PC-3 (cell line): ENCODE measurements at regions not wholly inside any gene's neighbourhood (a gene's known extent, or its start where the extent isn't known, plus 50 kb on each side); places are given as distances from the start of the nearest gene placed in this dataset.

ENCODE experiments used
- EZH2 ChIP-seq: fragments of 300-600 bp; sonication (generic); IDR thresholded peaks from one replicate; pipeline ENCODE4 v1.6.1; 2017; ENCODE audit warnings: antibody characterized with exemption, mild to moderate bottlenecking, low read length; ENCODE audit not compliant: unreplicated experiment
- EZH2phosphoT487 ChIP-seq: fragments of 300-600 bp; sonication (generic); IDR thresholded peaks from 2 replicates; pipeline ENCODE4 v1.6.1; 2018; ENCODE audit warnings: mild to moderate bottlenecking, antibody characterized with exemption, low read length, borderline replicate concordance
- TF ChIP-seq, protein P1 (sequence below): fragments of 300-600 bp; sonication (generic); conservative IDR thresholded peaks from 2 replicates; pipeline ENCODE4 v1.5.1; 2017; ENCODE audit warnings: antibody characterized with exemption, low read depth, mild to moderate bottlenecking, low read length

DNA sequence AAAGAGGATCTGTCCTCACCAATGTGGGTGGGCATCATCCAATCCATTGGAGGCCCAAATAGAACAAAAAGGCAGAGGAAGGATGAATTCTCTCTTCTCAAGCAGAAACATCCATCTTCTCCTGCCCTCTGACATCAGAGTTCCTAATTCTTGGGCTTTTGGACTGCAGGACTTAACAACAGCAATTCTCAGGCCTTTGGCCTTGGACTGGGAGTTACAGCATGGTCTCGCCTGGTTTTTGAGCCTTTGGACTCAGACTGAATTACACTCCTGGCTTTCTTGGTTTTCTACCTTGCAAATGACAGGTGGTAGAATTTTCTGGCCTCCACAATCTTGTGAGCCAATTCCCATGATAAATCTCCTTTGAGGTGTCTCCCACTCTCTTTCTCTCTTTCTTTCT is 60.5 kb upstream of the CD180 start:
- TF ChIP-seq, protein P1, sequence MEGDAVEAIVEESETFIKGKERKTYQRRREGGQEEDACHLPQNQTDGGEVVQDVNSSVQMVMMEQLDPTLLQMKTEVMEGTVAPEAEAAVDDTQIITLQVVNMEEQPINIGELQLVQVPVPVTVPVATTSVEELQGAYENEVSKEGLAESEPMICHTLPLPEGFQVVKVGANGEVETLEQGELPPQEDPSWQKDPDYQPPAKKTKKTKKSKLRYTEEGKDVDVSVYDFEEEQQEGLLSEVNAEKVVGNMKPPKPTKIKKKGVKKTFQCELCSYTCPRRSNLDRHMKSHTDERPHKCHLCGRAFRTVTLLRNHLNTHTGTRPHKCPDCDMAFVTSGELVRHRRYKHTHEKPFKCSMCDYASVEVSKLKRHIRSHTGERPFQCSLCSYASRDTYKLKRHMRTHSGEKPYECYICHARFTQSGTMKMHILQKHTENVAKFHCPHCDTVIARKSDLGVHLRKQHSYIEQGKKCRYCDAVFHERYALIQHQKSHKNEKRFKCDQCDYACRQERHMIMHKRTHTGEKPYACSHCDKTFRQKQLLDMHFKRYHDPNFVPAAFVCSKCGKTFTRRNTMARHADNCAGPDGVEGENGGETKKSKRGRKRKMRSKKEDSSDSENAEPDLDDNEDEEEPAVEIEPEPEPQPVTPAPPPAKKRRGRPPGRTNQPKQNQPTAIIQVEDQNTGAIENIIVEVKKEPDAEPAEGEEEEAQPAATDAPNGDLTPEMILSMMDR = no peak
- no peak for TF ChIP-seq EZH2
- no peak for TF ChIP-seq EZH2phosphoT487
